ENCODE measurements at regions not wholly inside any gene's neighbourhood (a gene's known extent, or its start where the extent isn't known, plus 50 kb on each side); places are given as distances from the start of the nearest gene placed in this dataset.

GRCh38 chr17:70239391-70239826 is 70.1 kb downstream of the KCNJ2 start:
- DNase-seq (ENCODE audit: low read depth, low spot score) = no peak
- Histone ChIP-seq H3K4me3 (ENCODE audit: low read depth, low read length) (no peak overlapping the region), H3K9me3 (ENCODE audit: control insufficient read depth, insufficient read depth, low read length) (no peaks in the 10 kb centered on the region), H3K27ac (ENCODE audit: low read depth, low read length) (no peak overlapping the region), H3K27me3 (ENCODE audit: control insufficient read depth, insufficient read depth, low read length) (no peaks in the 10 kb centered on the region)
- ChIA-PET CTCF (interaction anchor here (0.6 to 1.0 kb wide), 3 partner anchors 45 to 740 kb away, joined by 3 to 4 read pairs (median 3); no protein-coding TSS in a partner anchor), POLR2A (no interaction called here)
- no peak for TF ChIP-seq CTCF (IDR thresholded peaks at IDR 0.05; ENCODE audit: low read depth, low read length)

- CTCF ChIA-PET = no interaction called here
- no peak for DNase-seq (ENCODE audit: low read depth, low spot score)
- Histone ChIP-seq H3K4me3 (ENCODE audit: low read depth, low read length) (no peak overlapping the region), H3K27me3 (ENCODE audit: control insufficient read depth, insufficient read depth, low read length) (no peaks in the 10 kb centered on the region), H3K9me3 (ENCODE audit: control insufficient read depth, insufficient read depth, low read length) (no peaks in the 10 kb centered on the region), H3K27ac (ENCODE audit: low read depth, low read length) (no peak overlapping the region)
- TF ChIP-seq CTCF (IDR thresholded peaks at IDR 0.05; ENCODE audit: low read depth, low read length) = no peak
- POLR2A ChIA-PET = no interaction called here
These were observed 71.7 kb downstream of the KCNJ2 start for GRCh38 chr17:70241071-70241470.

- Histone ChIP-seq H3K27ac (ENCODE audit: low read depth, low read length) (no peak overlapping the region), H3K9me3 (ENCODE audit: control insufficient read depth, insufficient read depth, low read length) (no peaks in the 10 kb centered on the region), H3K4me3 (ENCODE audit: low read depth, low read length) (no peak overlapping the region), H3K27me3 (ENCODE audit: control insufficient read depth, insufficient read depth, low read length) (no peaks in the 10 kb centered on the region)
- DNase-seq (ENCODE audit: low read depth, low spot score) = no peak
- ChIA-PET POLR2A (no interaction called here), CTCF (interaction anchor here (0.7 to 0.8 kb wide), 2 partner anchors 309 to 636 kb away, joined by 3 to 4 read pairs; no protein-coding TSS in a partner anchor)
- TF ChIP-seq CTCF (IDR thresholded peaks at IDR 0.05; ENCODE audit: low read depth, low read length) = no peak
These were observed 73.6 kb downstream of the KCNJ2 start for GRCh38 chr17:70242781-70243437.

GRCh38 chr17:70251706-70252105 is 82.4 kb downstream of the KCNJ2 start:
- CTCF ChIA-PET = no interaction called here
- Histone ChIP-seq H3K9me3 (ENCODE audit: control insufficient read depth, insufficient read depth, low read length) (no peaks in the 10 kb centered on the region), H3K27ac (ENCODE audit: low read depth, low read length) (no peak overlapping the region), H3K4me3 (ENCODE audit: low read depth, low read length) (no peak overlapping the region), H3K27me3 (ENCODE audit: control insufficient read depth, insufficient read depth, low read length) (no peaks in the 10 kb centered on the region)
- TF ChIP-seq CTCF (IDR thresholded peaks at IDR 0.05; ENCODE audit: low read depth, low read length) = no peak
- POLR2A ChIA-PET = no interaction called here
- no peak for DNase-seq (ENCODE audit: low read depth, low spot score)

GRCh38 chr17:70254735-70255460 is 85.6 kb downstream of the KCNJ2 start:
- no peak for TF ChIP-seq CTCF (IDR thresholded peaks at IDR 0.05; ENCODE audit: low read depth, low read length)
- no peak overlapping the region for H3K27ac ChIP-seq (ENCODE audit: low read depth, low read length)
- ChIA-PET CTCF (no interaction called here), POLR2A (no interaction called here)
- DNase-seq (ENCODE audit: low read depth, low spot score) = no peak
- no peaks in the 10 kb centered on the region for H3K27me3 ChIP-seq (ENCODE audit: control insufficient read depth, insufficient read depth, low read length)
- no peaks in the 10 kb centered on the region for H3K9me3 ChIP-seq (ENCODE audit: control insufficient read depth, insufficient read depth, low read length)
- no peak overlapping the region for H3K4me3 ChIP-seq (ENCODE audit: low read depth, low read length)

Measured in AG04450 (cell line).